Panc1 (cell line): ENCODE measurements at regions not wholly inside any gene's neighbourhood (a gene's known extent, or its start where the extent isn't known, plus 50 kb on each side); places are given as distances from the start of the nearest gene placed in this dataset.
"Not testable (repeated sequence)": the region's sequence is repeated elsewhere in the genome, so short reads cannot be mapped to it uniquely, and the experiment has no call there.

Experiments
- ATAC-seq: fragments of 200-7000 bp; cut with Tn5 transposase; 2 replicates; pipeline ENCODE4 v1.9.1; 2020; ENCODE audit warnings: mild to moderate bottlenecking, moderate library complexity
- BruUV-seq: library from RNA; stranded (reverse); fragments of 400-500 nt; replicated peaks from 2 replicates; lab custom pipeline; 2021; lab: Mats Ljungman, UMichigan
- CTCF ChIA-PET: fragments of 300-600 bp; sonication (Branson Sonifier 250); formaldehyde crosslinking; loops from one replicate; lab custom pipeline; 2022; ENCODE audit warnings: antibody characterized with exemption; lab: Charles Lee
- POLR2A ChIA-PET: fragments of 300-600 bp; sonication (Branson Sonifier 250); formaldehyde crosslinking; loops from one replicate; lab custom pipeline; 2022; ENCODE audit warnings: antibody characterized with exemption; lab: Charles Lee
- DNase-seq: peaks from one replicate; pipeline ENCODE4 v3.0.0-alpha.2; 2010; ENCODE audit warnings: low read depth, low spot score
- H3K27ac ChIP-seq: 2 replicates; pipeline ENCODE4 v1.5.1; 2011; ENCODE audit warnings: mild to moderate bottlenecking, low read length, inconsistent platforms
- H3K27me3 ChIP-seq: fragments of 200-500 bp; sonication (Bioruptor generic); 2 replicates; pipeline ENCODE4 v1.6.0; 2014; ENCODE audit warnings: low read length, inconsistent platforms; ENCODE audit not compliant: control insufficient read depth, insufficient read depth
- H3K36me3 ChIP-seq: fragments of 200-500 bp; sonication (Bioruptor generic); 2 replicates; pipeline ENCODE4 v1.5.1; 2014; ENCODE audit warnings: inconsistent platforms, mild to moderate bottlenecking, low read length, moderate library complexity; ENCODE audit not compliant: control insufficient read depth, insufficient read depth
- H3K4me1 ChIP-seq: 2 replicates; pipeline ENCODE4 v1.5.1; 2011; ENCODE audit warnings: inconsistent platforms, mild to moderate bottlenecking, low read length, moderate library complexity; ENCODE audit not compliant: control insufficient read depth, insufficient read depth
- H3K4me3 ChIP-seq, 2 experiments: 2 replicates each; pipeline ENCODE4 v1.5.1; 2011 to 2012; ENCODE audit warnings: low read depth in 2 of 2, low read length in 2 of 2, mild to moderate bottlenecking in 2 of 2, inconsistent platforms in 1 of 2, moderate library complexity in 1 of 2
- H3K9me3 ChIP-seq: fragments of 200-500 bp; sonication (Bioruptor generic); 2 replicates; pipeline ENCODE4 v1.5.1; 2014; ENCODE audit warnings: low read depth, mild to moderate bottlenecking, inconsistent platforms, low read length, moderate library complexity; ENCODE audit not compliant: control insufficient read depth, insufficient read depth
- in situ Hi-C: cut with HindIII; loops from 2 replicates; pipeline ENCODE4 v1.10.0; 2016; ENCODE audit warnings: low sequenced_read_pairs, low pct_unique_long_range_greater_than_20kb
- intact Hi-C: fragments of 100-400 bp; cut with micrococcal nuclease; formaldehyde crosslinking; loops from one replicate; pipeline ENCODE4 v1.10.0; 2022; ENCODE audit not compliant: unreplicated experiment

DNA sequence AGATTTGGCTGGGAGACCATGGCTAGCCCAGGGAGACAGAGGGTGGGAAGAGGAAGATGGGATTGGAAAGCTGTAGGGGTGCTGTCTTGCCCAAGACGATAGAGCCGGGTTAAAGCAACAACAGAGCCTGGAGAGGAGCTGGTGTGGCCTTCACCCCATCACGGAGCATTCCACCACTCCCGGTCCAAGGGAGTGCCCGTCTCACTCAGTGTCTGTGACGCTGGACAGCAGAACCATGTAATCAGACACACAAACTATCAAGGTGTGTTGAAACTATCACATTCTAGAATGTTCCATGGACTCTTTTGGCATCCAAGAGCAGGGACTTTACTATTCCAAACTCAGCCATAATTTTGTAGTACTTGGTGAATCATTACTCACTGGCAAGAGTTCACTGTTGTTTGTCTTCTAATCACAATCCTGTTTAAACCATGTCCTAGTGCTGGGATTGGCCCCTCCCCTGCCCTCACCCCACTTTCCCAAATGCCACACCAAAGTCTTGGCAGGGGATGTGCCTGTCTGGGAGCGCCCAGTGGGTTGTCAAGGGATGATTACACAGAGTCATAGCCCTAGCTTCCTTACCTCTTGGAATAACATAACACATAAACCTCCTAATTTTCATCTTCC is 187.4 kb downstream of the LAT start:
- H3K27me3 ChIP-seq, BruUV-seq, DNase-seq, H3K4me1 ChIP-seq, in situ Hi-C loops, H3K27ac ChIP-seq, H3K4me3 ChIP-seq, POLR2A ChIA-PET, CTCF ChIA-PET, intact Hi-C loops, ATAC-seq, H3K36me3 ChIP-seq, H3K9me3 ChIP-seq: not testable (repeated sequence)

DNA sequence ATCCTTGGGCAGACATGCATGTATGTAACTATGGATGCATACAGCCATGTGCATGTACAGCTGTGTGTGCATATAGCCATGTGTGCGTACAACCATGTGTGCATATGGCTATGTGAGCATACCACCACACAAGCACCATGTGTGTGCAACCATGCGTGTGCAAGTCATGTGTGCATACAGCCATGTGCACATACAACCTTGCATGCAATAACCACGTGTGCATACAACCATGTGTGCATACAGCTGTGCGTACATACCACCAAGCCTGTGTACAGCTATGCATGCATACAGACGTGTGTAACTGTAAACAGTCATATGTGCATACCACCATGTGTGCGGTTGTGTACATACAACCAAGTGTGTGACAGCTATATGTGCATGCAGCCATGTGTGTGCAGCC is 186.4 kb downstream of the LAT start:
- CTCF ChIA-PET = not testable (repeated sequence)

DNA sequence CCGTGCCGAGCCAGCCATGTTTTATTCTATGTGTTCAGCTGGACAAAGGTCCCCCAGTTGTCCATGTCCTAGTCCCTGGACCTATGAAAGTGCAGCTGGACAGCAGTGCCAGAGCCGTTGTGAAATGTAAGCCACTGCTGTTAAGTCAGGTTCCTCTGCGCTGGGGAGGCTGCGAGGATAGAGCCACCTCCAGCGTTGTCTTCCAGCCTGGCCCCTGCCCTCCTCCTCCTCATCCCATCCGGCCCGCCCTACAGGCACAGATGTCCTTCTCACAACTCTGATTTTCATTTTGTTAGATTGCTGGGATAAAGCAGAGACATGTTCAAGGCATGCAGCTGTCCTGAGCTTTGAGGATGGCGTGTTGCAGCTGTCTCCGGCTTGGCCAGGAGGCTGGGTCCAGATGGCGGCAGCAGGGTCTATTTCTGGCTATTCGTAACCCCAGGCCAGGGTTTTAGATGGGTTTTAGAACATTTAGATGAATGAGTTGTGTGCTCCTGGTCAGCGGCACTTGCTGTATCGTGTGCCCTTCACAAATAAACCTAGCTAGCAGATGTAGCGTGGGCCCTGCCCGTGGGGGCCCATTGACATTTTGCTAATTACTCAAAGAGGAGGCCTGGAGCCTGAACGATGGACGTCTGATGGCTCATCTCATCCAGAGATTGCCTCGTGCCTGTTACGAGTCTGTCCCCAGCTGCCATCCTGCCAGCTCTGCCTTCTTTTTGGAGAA is 185.7 kb downstream of the LAT start:
- H3K27me3 ChIP-seq, H3K36me3 ChIP-seq, in situ Hi-C loops, H3K4me1 ChIP-seq, H3K27ac ChIP-seq, CTCF ChIA-PET, POLR2A ChIA-PET, intact Hi-C loops, H3K4me3 ChIP-seq, DNase-seq, H3K9me3 ChIP-seq, BruUV-seq, ATAC-seq: not testable (repeated sequence)

More for the DNA sequence above, 186.4 kb downstream of the LAT start:
- H3K4me1 ChIP-seq, BruUV-seq, POLR2A ChIA-PET, H3K27me3 ChIP-seq, H3K27ac ChIP-seq, H3K9me3 ChIP-seq, ATAC-seq, H3K4me3 ChIP-seq, in situ Hi-C loops, intact Hi-C loops, H3K36me3 ChIP-seq, DNase-seq: not testable (repeated sequence)

DNA sequence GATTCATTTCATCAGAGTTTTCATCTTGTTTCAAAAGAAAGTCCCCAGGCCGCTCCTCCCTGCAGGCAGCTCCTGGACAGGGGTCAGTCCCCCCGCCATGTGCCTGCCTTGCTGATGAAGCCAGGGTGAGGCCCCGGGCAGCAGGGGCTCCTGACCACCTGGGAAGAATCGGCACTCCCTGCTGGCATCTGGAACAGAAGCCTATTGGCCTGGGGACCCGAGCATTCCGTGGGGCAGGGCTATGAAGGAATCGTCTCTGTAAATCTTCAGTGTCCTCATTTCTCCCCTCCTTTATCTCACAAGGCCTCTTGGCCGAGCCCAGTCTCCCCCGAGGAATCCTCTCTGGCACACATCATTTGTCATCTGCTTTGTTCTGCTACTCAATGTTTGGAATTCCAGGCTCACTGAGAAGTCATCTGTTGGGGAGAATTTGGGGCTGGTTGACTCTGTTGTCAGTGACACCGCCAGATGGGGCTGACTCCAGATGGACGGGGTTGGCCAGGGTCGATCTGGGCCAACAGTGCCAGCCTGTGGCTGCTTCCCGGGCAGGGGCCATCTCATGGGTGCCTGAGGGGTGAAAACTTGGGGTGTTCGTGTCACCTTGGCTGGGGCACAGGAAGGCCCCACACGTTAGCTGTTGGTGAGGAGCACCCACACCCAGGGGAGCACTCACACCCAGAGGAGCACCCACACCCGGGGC is 184.6 kb downstream of the LAT start:
- DNase-seq, in situ Hi-C loops, CTCF ChIA-PET, BruUV-seq, H3K27me3 ChIP-seq, POLR2A ChIA-PET, H3K36me3 ChIP-seq, H3K4me1 ChIP-seq, intact Hi-C loops, H3K27ac ChIP-seq, ATAC-seq, H3K4me3 ChIP-seq, H3K9me3 ChIP-seq: not testable (repeated sequence)

DNA sequence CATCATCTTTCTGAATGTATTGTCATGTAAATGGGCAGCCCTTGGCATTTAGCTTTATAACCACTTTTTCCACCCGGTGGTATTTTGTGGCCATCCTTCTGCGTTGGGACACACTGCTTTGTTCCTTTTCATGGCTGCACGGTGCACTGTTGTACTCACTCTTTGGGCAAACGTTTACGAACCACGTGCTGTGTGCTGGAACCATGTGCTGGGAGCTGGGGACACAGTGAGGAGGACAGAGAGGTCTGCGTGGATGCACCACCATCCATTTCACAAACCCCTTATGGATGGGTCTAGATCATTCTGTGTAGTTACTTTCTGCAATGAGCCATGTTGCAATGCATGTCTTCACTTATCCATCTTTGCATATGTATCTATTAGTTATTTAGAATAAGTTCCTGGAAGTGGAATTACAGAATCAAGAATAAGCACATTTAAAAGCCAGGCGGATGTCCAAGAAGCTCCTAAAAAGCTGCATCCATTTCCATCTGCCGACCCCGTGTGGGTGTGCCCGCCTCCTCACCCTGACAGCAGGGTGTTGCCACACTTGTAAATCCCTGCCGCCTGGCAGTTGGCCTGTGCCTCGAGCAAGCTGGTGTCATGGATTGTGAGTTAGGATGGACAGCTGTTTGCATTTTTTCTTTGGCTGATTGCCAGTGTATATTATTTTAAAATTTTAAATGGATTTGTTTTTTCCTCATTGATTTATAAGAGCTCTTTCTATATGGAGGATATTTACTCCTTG is 183.8 kb downstream of the LAT start:
- intact Hi-C loops, H3K36me3 ChIP-seq, DNase-seq, H3K4me1 ChIP-seq, H3K9me3 ChIP-seq, ATAC-seq, POLR2A ChIA-PET, H3K4me3 ChIP-seq, BruUV-seq, H3K27ac ChIP-seq, CTCF ChIA-PET, H3K27me3 ChIP-seq, in situ Hi-C loops: not testable (repeated sequence)

DNA sequence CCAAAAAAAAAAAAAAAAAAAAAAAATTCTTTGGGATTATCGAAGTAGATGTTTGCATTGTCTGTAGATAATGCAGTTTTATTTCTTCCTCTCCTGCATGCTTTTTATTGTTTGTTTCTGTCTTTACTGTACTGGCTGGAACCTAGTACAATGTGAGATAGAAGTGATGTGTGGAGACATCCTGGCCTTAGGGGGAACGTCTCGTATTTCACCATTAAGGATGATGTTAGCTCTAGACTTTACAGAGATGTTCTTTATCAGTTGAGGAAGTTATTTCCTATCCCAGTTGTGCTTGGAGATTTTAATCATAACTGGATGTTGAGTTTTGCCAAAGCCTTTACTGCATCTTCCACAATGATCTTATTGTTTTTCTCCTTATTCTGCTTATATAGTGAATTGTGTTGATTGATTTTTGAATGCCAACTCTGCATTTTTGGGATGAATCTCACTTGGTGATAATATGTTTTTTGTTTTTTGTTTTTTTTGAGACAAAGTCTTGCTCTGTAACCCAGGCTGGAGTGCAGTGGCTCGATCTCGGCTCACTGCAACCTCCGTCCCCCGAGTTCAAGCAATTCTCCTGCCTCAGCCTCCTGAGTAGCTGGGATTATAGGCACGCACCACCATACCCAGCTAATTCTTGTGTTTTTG is 179.7 kb downstream of the LAT start:
- H3K4me3 ChIP-seq, BruUV-seq, POLR2A ChIA-PET, H3K9me3 ChIP-seq, in situ Hi-C loops, intact Hi-C loops, H3K4me1 ChIP-seq, DNase-seq, H3K36me3 ChIP-seq, CTCF ChIA-PET, H3K27ac ChIP-seq, ATAC-seq, H3K27me3 ChIP-seq: not testable (repeated sequence)
